ENCODE measurements at regions not wholly inside any gene's neighbourhood (a gene's known extent, or its start where the extent isn't known, plus 50 kb on each side); places are given as distances from the start of the nearest gene placed in this dataset.
"Not testable (repeated sequence)": the region's sequence is repeated elsewhere in the genome, so short reads cannot be mapped to it uniquely, and the experiment has no call there.

GRCh38 chr3:144566320-144566719 lies 594.7 kb downstream of the DIPK2A start:
- DNase-seq (ENCODE audit: low spot score) (no peak), ATAC-seq (no peak)

- ATAC-seq: no peak
- DNase-seq (ENCODE audit: low spot score): no peak
Measured at GRCh38 chr3:144569651-144570050, 598.0 kb downstream of the DIPK2A start.

GRCh38 chr3:144583871-144584270 lies 612.2 kb downstream of the DIPK2A start:
- DNase-seq (ENCODE audit: low spot score) (no peak), ATAC-seq (no peak)

GRCh38 chr3:144585408-144585807 lies 613.8 kb downstream of the DIPK2A start:
- no peak for DNase-seq (ENCODE audit: low spot score)
- no peak for ATAC-seq

GRCh38 chr3:144585953-144586352 lies 614.3 kb downstream of the DIPK2A start:
- no peak for DNase-seq (ENCODE audit: low spot score)
- ATAC-seq: no peak

GRCh38 chr3:144586382-144586781 lies 614.8 kb downstream of the DIPK2A start:
- DNase-seq (ENCODE audit: low spot score) (no peak), ATAC-seq (peak; percentile 56)

GRCh38 chr3:144590854-144591253 lies 619.2 kb downstream of the DIPK2A start:
- no peak for ATAC-seq

GRCh38 chr3:144593881-144594280 lies 622.3 kb downstream of the DIPK2A start:
- no peak for ATAC-seq

More at GRCh38 chr3:144590854-144591253, 619.2 kb downstream of the DIPK2A start:
- no peak for DNase-seq (ENCODE audit: low spot score)

GRCh38 chr3:144620236-144620635 lies 648.6 kb downstream of the DIPK2A start:
- not testable (repeated sequence) for ATAC-seq; DNase-seq (ENCODE audit: low spot score)

More at GRCh38 chr3:144593881-144594280, 622.3 kb downstream of the DIPK2A start:
- no peak for DNase-seq (ENCODE audit: low spot score)

- DNase-seq (ENCODE audit: low spot score) (no peak), ATAC-seq (no peak)
Measured at GRCh38 chr3:144622845-144623244, 651.2 kb downstream of the DIPK2A start.

GRCh38 chr3:144624656-144625055 lies 653.0 kb downstream of the DIPK2A start:
- no peak for DNase-seq (ENCODE audit: low spot score)
- no peak for ATAC-seq

- DNase-seq (ENCODE audit: low spot score): no peak
- ATAC-seq: no peak
Measured at GRCh38 chr3:144626835-144627234, 655.2 kb downstream of the DIPK2A start.

- no peak for DNase-seq (ENCODE audit: low spot score)
- ATAC-seq: no peak
Measured at GRCh38 chr3:144629381-144629780, 657.8 kb downstream of the DIPK2A start.

- no peak for DNase-seq (ENCODE audit: low spot score)
- ATAC-seq: peak; percentile 28
Measured at GRCh38 chr3:144636833-144637232, 665.2 kb downstream of the DIPK2A start.

- DNase-seq (ENCODE audit: low spot score) (no peak), ATAC-seq (no peak)
Measured at GRCh38 chr3:144638009-144638408, 666.4 kb downstream of the DIPK2A start.

- no peak for ATAC-seq
- no peak for DNase-seq (ENCODE audit: low spot score)
Measured at GRCh38 chr3:144643771-144644198, 672.2 kb downstream of the DIPK2A start.

GRCh38 chr3:144645300-144645699 lies 673.7 kb downstream of the DIPK2A start:
- DNase-seq (ENCODE audit: low spot score): no peak
- ATAC-seq: no peak

GRCh38 chr3:144650380-144650779 lies 678.8 kb downstream of the DIPK2A start:
- DNase-seq (ENCODE audit: low spot score) (no peak), ATAC-seq (no peak)

- ATAC-seq: peak; percentile 37
- no peak for DNase-seq (ENCODE audit: low spot score)
Measured at GRCh38 chr3:144652573-144652972, 681.0 kb downstream of the DIPK2A start.

GRCh38 chr3:144655423-144655822 lies 683.8 kb downstream of the DIPK2A start:
- ATAC-seq (no peak), DNase-seq (ENCODE audit: low spot score) (no peak)

- ATAC-seq: no peak
- no peak for DNase-seq (ENCODE audit: low spot score)
Measured at GRCh38 chr3:144660186-144660585, 688.6 kb downstream of the DIPK2A start.

GRCh38 chr3:144662729-144663128 lies 691.1 kb downstream of the DIPK2A start:
- DNase-seq (ENCODE audit: low spot score): no peak
- no peak for ATAC-seq
